HG02610 (cell line): ENCODE measurements at regions not wholly inside any gene's neighbourhood (a gene's known extent, or its start where the extent isn't known, plus 50 kb on each side); places are given as distances from the start of the nearest gene placed in this dataset.

Source experiments
- ATAC-seq: cut with Tn5 transposase; IDR thresholded peaks from one replicate; pipeline ENCODE4 v1.9.1; 2021; ENCODE audit warnings: mild to moderate bottlenecking, moderate library complexity; ENCODE audit not compliant: unreplicated experiment

DNA sequence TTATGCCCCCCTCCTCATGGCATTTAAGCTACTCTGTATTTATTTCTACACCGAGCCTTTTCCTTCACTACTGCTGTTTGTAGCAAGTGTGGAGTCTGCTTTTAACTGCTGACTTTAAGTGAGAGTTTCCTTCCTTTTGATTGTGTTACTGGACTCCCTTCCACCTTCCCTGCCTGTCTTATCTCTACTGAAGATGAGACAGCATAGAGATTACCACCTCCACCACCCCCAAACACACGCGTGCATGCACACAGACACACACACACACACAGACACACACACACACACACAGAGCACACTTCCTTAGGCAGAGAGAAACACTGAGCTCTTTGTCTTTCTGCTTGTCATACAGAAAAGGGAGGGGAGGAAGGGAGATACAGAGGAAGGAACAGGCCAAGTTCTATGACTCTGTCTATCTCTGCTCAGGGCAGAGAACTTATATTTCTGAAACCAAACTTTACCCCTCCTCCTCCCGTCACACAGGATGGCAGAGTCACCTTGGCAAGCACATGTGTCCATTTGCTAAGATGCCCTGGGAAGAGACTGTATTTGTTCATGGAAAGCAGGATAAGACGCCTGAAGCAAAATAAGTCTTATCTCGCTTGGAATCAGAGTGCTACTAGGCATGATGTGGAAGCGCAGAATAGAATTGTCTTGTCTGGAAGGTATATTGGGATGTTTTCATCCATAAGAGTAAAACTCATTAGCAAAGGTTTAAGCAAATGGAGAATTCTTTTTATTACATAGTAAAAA is 81.8 kb upstream of the CAV2 start:
- no peak for ATAC-seq

DNA sequence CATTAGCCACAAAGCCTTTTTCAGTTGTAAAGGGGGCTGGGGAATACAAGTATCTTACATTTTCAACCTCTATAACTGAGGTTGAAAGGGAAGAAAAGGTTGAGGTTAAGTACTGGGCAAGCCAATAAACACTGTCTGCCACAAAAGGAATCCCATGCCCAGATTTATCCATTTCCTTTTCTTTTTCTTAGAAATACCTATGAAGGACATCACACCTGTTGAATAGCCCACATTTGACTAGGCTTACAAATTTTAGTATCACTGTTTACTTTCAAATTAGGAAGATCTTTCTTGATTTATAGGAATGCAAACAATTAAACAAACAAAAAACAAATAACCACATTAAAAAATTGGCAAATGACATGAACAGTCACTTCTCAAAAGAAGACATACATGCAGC is 81.0 kb upstream of the CAV2 start:
- ATAC-seq, result no peak

DNA sequence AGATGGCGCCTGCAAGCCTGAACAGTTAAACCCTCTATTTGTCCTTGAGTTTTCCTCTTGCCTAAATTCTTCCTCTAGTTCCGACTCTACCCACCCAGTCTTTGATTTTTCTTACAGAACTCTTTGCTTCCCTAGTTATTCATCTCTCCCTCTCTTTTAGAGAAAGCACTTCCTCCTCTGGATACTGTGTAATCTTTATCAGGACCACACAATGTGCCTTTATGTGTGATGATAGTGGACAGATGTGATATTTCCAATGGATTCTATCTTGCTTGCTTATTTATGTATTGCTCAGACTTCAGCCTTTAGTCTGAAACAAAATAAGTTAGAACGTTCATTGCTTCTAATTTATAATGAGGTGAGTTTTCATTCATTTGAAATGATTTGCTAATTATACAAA is 79.5 kb upstream of the CAV2 start:
- no peak for ATAC-seq

DNA sequence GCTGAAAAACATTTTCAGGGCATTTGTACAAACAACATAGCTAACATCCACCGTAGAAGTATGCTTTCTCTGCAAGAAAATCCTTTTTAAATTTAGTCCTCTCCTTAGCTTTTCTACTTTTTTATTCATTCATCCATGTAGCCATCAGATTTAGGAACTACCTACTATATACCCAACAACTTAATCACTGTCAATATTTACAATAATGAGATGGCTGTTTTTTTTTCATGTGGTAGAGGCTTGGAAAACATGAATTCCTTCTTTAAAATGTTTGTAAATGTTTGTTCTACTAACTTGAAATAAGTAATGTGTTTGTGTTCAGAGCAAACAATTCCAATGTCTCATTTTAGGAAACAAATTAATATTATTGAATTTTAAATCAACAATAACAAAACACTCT is 78.2 kb upstream of the CAV2 start:
- ATAC-seq, result no peak

DNA sequence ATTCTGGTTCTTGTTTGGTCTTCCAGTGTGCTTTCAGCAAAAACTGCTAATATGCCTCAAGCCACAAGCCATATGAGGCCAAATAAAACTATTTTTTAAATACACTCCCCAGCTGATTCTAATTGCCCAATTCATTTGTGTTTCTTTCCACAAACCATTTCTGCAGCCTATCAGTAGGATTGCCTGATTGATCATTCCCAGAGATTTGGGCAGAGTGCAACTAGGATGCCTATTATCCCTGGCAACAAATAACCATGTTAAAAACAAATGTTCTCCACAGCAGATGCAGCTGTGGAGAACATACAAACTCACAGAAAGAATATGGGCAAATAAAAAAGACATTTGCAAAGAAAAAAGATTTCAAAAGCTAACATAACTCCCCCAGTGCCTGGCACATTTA is 76.9 kb upstream of the CAV2 start:
- ATAC-seq, result no peak

DNA sequence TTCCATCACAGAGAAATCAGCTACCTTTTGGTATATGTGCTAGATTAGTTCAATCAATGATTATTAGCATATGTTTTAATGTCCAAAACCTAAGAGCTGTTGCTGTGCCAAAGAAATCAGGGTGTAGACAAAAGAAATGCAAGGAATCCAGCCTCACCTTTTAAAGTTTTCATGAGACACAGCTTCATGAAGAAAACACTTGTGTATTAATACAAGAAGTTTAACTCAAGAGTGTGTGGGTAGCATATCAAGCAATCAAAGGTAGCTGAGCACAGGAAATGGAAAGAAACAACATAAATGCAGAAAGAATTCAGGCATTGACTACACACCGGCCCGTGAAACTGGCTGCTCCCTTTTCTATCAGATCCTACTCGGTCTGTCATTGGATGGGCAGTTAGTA is 76.0 kb upstream of the CAV2 start:
- ATAC-seq, result no peak

DNA sequence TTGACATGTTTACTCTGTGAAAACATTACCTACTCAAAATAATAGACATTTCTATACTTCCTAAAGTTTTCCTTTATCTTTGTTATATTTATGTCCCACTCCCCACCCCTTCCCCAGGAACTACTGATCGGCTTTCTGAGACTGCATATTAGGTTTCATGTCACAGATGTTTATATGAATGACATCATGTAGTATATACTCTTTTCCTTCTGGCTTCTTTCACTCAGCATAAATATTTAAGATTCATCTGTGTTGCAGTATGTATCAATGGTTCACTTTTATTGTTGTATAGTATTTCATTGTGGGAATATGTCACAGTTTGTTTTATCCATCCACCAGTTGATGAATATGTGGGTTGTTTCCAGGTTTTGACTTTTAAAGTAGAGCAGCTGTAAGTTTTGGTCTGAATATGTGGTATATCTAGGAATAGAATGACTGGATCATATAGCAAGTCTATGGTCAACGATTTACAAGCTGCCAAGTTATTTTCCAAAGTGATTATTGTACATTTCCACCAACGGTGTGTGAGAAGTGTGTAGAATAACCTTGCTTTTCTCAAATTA is 73.8 kb upstream of the CAV2 start:
- no peak for ATAC-seq

DNA sequence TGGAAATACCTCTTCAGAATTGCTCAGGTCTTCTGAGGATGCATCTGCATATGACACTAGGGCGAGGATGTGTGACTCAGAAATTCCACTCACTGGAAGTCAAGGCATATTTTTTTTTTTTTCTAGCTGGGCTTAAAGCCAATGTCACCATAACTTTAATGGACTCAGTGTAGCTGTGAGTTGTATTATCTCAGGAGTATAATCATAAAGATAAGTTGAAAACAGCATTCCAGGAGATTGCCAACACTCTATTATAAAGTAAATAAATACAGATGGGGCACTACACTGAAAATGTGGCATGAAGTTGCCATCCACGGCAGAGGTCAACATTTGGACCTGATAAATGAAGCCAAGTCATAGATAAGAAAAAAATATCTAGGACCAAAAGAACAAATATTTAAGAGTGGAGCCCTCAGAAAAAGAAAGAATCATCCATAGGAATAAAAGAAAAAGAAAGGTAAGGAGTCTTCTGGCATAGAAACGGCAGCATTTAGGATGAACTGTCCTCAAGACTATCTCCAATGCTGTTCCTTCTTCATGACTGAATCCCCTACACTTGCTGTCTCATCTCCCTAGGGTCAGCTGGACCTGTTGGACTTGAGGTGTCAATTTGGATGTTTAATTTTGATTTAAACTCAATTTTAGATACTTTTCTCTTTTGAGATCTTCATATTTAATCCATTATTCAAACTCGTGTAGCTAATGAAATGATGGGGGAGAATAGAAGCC is 72.9 kb upstream of the CAV2 start:
- ATAC-seq, result no peak

DNA sequence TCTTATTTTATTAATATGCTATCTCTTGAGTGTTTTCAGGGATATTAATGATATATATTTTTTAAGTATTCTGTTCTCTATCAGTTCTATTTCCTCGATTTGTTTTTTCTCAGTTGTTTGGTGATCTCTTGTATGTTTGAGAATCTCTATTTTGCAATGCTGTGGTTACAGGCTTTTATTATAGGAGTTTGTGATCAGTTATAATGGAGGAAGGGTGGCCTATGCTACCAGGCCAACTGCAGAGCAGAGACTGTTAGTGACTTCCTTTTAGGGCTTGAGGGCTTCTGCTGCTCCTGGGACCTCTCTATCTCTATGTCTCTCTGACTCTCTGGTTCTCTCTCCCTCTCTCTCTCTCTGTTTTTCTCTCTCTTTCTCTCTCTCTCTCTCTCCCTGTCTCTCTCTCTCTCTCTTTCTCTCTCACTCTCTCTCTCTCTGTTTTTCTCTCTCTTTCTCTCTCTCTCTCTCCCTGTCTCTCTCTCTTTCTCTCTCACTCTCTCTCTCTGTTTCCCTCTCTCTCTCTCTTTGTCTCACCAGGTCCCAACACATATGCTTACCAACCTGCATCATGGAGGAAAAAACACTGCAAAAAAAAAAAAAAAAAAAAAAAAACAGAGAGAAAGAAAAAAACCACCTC is 69.4 kb upstream of the CAV2 start:
- ATAC-seq, result no peak

DNA sequence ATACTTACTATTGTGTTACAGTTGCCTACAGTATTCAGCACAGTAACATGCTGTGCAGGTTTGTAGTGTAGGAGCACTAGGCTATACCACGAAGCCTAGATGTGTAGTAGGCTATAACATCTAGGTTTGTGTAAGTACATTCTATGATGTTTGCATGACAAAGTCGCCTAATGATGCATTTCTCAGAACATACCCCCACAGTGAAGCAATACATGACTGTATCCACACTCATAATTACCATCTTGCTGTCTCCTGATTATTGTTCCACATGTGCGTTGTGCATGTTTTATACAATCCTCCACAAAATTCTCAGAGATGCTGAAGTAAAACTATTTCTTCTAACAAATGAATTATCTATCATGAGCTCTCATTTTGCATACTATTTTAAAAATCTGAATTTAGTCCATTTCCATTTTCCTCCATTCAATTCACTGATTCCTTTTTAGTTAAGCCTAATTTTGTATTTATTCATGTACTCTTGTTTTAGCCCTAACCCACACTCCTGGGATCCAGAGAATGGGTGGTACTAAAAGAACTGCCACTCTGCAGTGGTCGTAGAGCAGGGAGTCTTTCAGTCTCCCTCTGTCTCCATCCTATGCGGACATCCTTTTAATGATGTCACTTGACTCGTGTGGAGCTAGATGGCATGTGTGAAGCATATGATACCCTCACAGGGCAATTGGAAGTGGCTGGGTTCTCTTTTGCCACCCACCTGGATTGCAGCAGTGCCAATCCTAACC is 67.6 kb upstream of the CAV2 start:
- ATAC-seq, result no peak

DNA sequence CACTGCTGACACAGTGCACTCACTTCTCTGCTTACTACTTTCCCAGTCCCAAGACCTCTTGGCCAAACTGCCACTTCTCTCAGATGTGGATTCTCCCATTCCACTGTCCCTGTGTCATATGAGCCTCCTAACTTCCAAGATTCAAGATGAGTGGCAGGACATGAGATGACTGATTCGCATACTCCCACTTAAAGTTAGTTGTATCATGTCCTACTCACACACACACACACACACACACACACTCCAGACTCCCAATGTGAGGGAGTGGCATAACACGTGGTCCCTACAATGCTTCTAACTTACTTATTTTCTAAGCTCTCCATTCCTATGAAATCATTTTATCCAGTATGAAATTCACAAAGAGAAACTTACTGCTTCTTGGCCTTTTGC is 67.0 kb upstream of the CAV2 start:
- no peak for ATAC-seq

DNA sequence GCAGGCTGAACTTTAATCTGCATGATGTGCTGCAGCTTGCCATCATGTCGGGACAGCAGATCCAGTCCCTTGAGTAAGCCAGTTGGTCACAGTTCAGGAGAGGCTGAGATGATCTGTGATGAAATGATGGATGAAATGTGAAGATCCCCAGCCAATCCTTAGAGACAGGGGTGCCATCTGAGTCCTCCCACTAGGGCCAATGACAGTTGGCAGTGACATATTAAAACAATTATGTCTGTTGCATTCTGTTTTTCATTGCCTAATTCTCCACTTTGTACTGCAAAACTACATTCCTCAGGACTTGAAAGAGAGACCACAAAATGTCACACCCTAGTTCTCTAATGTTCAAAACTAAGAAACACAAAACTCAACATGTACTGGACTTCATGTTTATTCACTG is 66.3 kb upstream of the CAV2 start:
- ATAC-seq, result no peak

DNA sequence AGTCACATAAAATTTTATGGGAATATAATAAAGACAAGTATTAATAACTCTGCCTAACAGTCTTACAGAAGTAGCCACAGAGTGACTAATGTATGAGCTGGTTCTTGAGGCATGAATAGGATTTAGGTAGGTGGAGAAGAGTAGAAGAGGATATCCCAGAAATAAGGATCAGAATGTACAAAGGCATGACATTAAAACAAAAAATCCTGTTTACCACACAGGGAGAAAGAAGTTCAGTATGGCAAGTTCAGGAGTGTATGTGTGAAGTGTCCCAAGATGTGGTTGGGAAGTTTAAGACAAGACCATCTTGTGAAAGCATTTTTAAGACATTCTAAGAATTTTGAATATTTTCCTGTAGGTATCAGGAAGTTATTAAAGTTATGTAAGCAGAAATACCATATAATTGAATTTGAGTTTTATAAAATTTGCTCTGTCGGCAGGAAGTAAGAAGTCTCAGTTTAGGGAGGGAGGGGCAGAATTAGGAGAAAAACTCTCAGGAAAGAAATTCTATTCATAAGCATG is 64.7 kb upstream of the CAV2 start:
- no peak for ATAC-seq

DNA sequence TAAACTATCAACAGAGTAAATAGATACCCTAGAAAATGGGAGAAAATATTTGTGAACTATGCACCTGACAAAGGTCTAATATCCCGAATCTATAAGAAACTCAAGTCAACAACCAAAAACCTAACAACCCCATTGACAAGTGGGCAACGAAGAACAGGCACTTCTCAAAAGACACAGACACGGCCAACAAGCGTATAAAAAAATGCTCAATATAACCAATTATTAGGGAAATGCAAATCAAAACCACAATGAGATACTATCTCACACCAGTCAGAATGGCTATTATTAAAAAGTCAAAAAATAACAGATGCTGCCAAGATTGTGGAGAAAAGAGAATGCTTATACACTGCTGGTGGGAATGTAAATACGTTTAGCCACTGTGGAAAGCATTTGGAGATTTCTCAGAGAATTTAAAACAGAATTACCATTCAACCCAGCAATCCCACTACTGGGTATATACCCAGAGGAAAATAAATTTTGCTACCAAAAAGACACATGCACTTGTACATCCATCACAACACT is 63.2 kb upstream of the CAV2 start:
- no peak for ATAC-seq

DNA sequence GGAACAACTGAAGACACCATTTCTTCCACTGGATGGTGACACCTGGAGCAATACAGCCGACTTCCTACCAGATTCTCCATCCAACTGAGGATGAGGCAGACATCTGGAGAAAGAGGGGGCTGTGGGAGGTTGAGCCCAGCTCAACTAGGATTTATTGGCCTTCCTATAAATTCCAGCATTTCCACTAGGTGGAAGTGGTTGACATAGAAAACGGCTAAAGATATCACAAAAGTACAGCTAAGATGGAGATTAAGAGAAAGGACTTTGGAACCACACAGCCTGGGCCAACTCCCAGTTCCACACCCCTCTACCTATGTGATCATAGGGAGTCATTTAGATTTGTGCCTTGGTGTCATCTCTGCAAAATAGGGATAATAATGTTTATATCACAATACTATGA is 61.3 kb upstream of the CAV2 start:
- no peak for ATAC-seq

DNA sequence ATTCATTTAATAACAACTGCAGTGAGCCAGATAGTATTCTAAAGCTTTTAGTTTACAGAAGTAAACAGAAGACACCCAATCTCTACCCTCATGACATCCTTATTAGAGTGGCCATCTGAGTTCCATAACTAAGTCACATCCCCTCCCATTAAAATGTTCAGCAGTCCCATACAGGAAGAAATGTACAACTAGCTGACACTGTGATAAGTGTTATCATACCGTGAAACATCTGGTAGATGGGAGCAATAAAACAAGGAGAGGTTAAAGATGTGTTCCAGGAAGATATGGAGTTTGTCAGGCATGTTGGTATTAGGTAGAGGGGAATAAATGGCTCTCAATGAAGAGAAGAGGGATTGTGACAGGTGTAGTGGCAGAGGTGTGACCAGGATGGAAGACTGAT is 60.5 kb upstream of the CAV2 start:
- ATAC-seq, result no peak

DNA sequence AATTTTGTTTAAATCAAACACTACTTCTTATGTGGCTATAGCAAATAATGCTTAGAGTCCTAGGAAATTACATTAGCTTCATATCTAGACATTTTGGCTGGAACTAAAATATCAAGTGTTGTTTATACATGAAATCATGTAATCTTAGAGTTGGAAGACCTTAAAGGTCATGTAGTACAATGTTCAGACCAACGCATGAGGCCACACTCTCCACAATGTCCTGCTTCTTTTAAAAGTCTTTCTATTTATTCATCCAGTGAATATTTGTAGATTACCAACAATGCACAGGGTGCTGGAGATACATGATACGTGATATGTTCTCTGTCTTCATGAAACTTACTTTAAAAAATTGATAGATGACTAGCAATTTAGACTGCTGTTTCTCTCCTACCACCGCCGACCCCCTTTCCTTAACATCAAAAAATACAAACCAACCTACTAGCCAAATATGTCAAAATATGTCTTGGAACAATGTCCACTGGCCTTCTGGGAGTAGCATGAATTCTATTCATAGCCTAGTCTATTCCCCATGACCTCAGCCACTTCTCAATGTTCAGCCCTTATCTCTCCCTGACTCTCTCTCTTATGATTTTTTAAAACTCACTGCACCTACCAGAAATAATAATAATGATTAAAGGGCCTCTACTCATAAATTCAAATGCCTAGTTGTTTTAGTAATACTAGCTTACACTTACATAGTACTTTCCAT is 59.5 kb upstream of the CAV2 start:
- no peak for ATAC-seq

DNA sequence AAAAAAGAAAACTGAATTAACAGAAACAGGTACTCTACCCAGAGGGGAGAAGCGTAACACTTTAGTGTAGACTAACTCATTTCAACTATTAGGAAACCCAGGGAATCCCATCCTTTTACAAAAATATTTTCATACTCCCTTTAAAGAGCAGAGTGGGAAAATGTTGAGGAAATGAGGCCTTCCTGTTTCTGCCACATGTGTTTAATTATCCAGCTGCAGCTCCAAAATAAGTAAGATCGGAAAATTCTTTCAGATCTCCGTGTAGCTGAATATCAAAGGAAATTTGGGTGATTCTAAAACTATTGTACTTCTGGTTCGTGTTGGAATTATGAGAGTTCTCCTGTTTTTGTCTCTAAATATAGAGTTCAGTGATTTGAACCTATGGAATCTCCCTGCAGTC is 58.0 kb upstream of the CAV2 start:
- no peak for ATAC-seq

DNA sequence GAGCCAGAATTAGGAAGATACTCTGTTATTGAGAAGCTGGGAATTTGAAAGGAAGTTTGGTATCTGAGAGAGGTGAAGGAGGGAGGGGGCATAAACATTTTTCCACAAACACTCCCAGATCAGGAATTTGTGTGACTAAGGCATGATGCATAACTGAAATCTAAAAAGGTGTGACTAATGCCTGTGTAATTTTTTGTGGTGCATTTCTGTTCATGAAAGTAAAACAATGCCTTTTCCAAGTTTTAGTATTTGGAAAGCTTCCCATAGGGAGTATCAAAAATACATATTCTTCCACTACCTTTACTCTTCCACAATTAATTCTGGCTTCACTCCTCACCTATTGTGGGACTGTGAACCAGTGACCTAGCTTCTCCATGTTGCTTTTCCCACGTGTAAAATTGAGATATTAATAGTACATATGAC is 56.4 kb upstream of the CAV2 start:
- no peak for ATAC-seq

DNA sequence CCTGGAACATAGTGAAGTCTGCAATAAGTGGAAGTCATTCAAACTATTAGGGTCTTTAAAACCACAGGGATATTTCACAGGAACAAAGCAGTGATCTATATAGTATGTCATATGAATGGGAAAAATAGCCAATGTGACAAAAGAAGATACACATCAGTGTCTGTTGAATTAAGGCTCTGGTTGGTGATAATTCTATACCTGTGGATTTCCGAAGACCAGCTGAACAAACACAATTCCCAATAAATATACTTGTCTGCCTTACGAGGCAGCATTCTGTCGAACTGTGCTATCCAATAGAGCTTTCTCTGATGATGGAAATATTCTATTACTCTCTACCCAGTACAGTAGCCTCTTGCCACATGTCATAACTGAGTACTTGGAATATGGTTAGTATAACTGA is 55.9 kb upstream of the CAV2 start:
- no peak for ATAC-seq
